ENCODE measurements at regions not wholly inside any gene's neighbourhood (a gene's known extent, or its start where the extent isn't known, plus 50 kb on each side); places are given as distances from the start of the nearest gene placed in this dataset.

DNA sequence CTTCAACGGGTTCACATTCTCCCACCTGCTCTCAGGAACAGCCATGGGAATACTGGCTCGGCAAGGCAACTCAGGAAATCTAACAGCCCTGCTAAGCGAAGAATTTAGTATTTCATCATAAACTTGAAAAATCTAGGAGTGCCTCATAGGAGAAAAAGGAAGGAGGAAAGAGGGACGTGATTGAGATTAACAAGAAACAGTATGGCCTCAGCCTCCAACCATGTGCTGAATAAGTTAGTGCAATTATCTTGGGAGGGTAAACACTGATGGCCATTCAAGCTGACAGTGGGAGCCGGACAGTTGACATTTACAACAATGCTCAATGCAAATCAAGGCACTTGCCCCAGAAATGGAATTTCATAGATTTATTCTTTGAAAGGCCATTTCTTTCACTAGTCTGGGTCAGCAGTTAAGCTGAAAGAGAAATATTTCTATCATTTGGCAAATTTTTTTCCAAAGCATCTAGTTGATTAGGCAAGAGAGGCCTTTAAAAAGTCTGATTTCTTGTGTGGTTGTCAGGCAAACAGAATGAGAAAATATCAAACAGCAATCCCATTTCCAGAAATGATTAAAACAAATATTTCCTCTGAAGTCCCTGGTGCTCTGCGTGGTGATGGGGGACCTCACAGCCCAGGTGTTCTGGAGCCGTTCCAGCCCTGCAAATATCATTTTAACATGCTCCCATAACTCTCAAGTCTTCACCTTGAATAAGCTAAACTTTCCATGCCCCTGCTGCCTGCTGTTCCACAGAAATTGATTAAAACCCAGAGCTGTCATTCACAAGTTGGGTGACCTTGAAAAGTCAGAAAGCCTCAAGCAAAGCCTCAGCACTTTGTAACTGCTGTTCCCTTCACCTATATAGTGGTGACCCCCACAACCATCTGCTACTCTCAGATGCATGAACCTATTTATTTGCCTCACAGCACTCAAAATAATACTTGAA, 121.6 kb downstream of the PHLDA1 start:
- TF ChIP-seq, protein P1, sequence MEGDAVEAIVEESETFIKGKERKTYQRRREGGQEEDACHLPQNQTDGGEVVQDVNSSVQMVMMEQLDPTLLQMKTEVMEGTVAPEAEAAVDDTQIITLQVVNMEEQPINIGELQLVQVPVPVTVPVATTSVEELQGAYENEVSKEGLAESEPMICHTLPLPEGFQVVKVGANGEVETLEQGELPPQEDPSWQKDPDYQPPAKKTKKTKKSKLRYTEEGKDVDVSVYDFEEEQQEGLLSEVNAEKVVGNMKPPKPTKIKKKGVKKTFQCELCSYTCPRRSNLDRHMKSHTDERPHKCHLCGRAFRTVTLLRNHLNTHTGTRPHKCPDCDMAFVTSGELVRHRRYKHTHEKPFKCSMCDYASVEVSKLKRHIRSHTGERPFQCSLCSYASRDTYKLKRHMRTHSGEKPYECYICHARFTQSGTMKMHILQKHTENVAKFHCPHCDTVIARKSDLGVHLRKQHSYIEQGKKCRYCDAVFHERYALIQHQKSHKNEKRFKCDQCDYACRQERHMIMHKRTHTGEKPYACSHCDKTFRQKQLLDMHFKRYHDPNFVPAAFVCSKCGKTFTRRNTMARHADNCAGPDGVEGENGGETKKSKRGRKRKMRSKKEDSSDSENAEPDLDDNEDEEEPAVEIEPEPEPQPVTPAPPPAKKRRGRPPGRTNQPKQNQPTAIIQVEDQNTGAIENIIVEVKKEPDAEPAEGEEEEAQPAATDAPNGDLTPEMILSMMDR (IDR thresholded peaks at IDR 0.05; ENCODE audit: low read depth, low read length, missing control alignments) = no peak
- in situ Hi-C loops (cut with HindIII; ENCODE audit: low sequenced_read_pairs) = no loop called here
- H3K4me3 ChIP-seq (ENCODE audit: low read depth, low read length) = no peak overlapping the region
- DNase-seq (ENCODE audit: low read depth) = no peak

DNA sequence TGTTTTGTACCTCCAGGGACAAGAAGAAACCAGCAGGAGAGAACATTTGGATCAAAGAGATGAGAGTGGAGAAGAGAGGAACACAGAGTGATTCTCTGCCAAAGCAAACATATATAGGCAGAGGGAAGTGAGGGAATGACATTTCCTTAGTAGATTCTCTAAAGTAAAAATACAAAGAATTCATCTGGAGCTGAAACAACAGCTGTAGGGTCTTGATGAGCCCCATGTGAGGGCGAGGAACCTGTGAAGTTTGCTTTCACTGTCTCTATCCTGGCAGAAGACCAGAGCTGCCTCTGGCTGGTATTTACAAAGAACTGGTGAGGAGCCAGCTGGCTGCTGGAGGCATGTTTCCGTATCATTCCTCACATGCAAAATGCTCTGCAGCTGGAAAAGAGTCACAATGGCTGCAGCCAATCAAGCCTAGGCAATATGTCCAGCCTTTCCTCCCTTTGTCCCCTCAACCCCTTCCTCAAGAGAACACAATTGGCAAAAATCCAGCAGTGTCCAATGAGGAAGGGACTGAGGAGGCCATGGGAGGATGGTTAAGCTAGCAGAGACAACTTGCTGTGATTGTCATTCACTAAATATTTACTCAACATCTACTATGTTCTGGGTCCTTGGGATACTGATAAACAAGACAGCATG, 122.5 kb downstream of the PHLDA1 start:
- peak; percentile 76 for DNase-seq (ENCODE audit: low read depth)
- TF ChIP-seq, protein P1 (IDR thresholded peaks at IDR 0.05; ENCODE audit: low read depth, low read length, missing control alignments) = no peak
- H3K4me3 ChIP-seq (ENCODE audit: low read depth, low read length) = no peak overlapping the region
- in situ Hi-C loops (cut with HindIII; ENCODE audit: low sequenced_read_pairs) = no loop called here

DNA sequence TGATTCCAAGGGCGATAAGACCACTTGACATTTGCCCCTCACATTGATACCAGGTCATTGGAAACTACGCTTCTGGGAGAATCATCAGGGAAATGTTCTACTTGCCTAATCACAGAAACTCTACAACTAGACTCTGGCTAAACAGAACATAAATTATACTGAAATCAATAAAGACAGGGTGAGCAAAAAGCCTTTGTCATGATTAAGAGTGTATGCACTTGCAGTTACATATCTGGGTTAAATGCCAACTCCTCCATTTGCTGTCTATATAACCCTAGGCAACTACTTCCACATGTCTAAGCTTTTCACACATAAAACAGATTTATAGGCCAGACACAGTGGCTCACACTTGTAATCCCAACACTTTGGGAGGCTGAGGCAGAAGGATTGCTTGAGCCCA, 125.7 kb downstream of the PHLDA1 start:
- in situ Hi-C loops (cut with HindIII; ENCODE audit: low sequenced_read_pairs) = no loop called here
- TF ChIP-seq, protein P1 (IDR thresholded peaks at IDR 0.05; ENCODE audit: low read depth, low read length, missing control alignments) = no peak
- H3K4me3 ChIP-seq (ENCODE audit: low read depth, low read length) = no peak overlapping the region
- no peak for DNase-seq (ENCODE audit: low read depth)

DNA sequence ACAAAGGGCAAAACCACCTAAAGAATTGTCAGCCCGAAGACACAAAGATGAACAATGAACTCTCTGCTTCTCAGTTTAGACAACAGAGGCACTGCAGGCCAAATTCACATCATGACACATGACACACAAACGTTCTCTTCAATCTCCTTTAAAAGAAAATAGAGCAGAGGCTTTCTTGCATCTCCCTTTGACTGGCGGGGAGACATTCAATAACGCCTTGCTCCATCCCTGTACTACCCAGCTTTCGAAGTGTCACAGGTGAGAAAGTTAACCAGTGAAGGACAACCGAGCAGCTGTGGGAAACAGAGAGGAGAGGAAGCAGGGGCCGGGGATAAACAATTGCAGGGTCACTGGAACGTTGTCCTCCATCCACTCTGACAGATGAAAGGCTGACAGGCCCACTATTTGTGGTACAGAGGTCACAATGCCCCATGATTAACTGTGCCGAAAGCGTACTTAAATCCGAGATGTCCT, 130.8 kb downstream of the PHLDA1 start:
- in situ Hi-C loops (cut with HindIII; ENCODE audit: low sequenced_read_pairs) = no loop called here
- no peak for DNase-seq (ENCODE audit: low read depth)
- TF ChIP-seq, protein P1 (IDR thresholded peaks at IDR 0.05; ENCODE audit: low read depth, low read length, missing control alignments) = no peak
- H3K4me3 ChIP-seq (ENCODE audit: low read depth, low read length) = no peak overlapping the region

DNA sequence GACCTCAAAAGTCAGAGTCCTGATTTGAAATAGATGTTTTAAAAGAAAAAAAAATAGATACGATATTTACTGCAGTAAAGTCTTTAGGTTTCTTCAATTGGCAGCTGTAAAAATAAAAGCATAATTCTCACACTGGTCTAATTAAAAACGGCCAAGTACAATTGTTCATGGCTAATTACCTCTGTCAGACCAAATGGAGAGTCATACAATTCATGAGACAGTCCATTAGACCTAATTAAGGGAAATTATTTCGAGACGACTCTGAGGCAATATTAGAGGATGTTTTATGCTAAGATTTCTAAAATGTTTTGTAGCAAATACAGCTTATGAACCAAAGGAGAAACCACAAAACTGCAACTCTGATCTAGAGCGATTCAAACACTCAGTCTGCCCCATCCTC, 131.3 kb downstream of the PHLDA1 start:
- DNase-seq (ENCODE audit: low read depth) = no peak
- H3K4me3 ChIP-seq (ENCODE audit: low read depth, low read length) = no peak overlapping the region
- TF ChIP-seq, protein P1 (IDR thresholded peaks at IDR 0.05; ENCODE audit: low read depth, low read length, missing control alignments) = no peak
- in situ Hi-C loops (cut with HindIII; ENCODE audit: low sequenced_read_pairs) = no loop called here

DNA sequence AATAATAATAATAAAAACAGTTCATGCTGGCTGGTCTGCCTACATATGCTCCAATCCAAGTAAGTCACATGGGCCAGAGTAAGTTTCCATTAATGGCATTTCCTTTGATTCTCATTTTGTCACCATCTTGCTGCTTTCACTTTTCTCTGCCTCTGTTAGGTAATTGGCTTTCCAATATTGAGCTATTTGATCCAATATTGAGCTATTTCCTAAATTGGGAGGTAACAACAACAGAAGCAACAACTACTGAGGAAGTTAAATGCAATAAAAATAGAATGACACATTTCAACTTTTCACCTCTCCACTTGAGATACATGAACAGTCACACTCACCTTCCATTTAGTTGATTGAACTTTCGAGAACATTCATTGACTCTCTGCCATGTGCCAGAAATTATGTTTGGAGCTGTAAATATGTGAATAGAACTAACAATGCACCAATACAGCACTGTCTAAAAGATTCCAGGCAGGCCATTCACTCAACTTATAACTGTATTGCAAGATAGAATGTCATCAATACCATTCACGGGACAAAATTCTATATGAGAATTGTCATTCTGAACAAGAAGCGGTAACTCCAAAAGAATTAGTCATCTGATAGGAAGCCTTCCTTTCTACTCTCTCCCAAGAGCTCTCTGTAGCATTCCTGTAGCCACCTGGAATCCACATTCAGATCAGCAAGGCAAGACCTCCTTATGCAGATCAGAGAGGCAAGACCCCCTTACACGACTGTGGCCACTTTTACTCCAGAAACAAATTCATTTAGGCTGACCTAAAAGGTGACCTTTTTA, 136.4 kb downstream of the PHLDA1 start:
- no peak overlapping the region for H3K4me3 ChIP-seq (ENCODE audit: low read depth, low read length)
- in situ Hi-C loops (cut with HindIII; ENCODE audit: low sequenced_read_pairs) = no loop called here
- TF ChIP-seq, protein P1 (IDR thresholded peaks at IDR 0.05; ENCODE audit: low read depth, low read length, missing control alignments) = no peak
- DNase-seq (ENCODE audit: low read depth) = no peak

All from astrocyte of the cerebellum (primary cell).